MM.1S (cell line): ENCODE measurements at regions not wholly inside any gene's neighbourhood (a gene's known extent, or its start where the extent isn't known, plus 50 kb on each side); places are given as distances from the start of the nearest gene placed in this dataset.

ENCODE experiments used
- DNase-seq: peaks from one replicate; pipeline ENCODE4 v3.0.0-alpha.2; 2015
- H2AFZ ChIP-seq: fragments of 300-600 bp; sonication (generic); 2 replicates; pipeline ENCODE4 v1.6.0; 2016; ENCODE audit warnings: antibody characterized with exemption, low read length
- H3F3A ChIP-seq: fragments of 300-600 bp; sonication (generic); 2 replicates; pipeline ENCODE4 v1.6.1; 2016; ENCODE audit warnings: mild to moderate bottlenecking, antibody characterized with exemption, low read length, moderate library complexity, mixed read lengths; ENCODE audit not compliant: insufficient read depth
- H3K27ac ChIP-seq: fragments of 300-600 bp; sonication (generic); 2 replicates; pipeline ENCODE4 v1.5.1; 2016; ENCODE audit warnings: mild to moderate bottlenecking, low read length
- H3K27me3 ChIP-seq: fragments of 300-600 bp; sonication (generic); replicated peaks from 2 replicates; pipeline ENCODE4 v1.6.0; 2016; ENCODE audit warnings: low read length; ENCODE audit not compliant: insufficient read depth
- H3K36me3 ChIP-seq: fragments of 300-600 bp; sonication (generic); replicated peaks from 2 replicates; pipeline ENCODE4 v1.6.1; 2016; ENCODE audit warnings: mild to moderate bottlenecking, low read length, mixed read lengths; ENCODE audit not compliant: insufficient read depth
- H3K4me1 ChIP-seq: fragments of 300-600 bp; sonication (generic); 2 replicates; pipeline ENCODE4 v1.6.1; 2016; ENCODE audit warnings: low read length, mixed read lengths
- H3K4me2 ChIP-seq: fragments of 300-600 bp; sonication (generic); 2 replicates; pipeline ENCODE4 v1.6.0; 2016; ENCODE audit warnings: low read depth, low read length
- H3K4me3 ChIP-seq: fragments of 300-600 bp; sonication (generic); 2 replicates; pipeline ENCODE4 v1.5.1; 2016; ENCODE audit warnings: low read length, mixed read lengths
- H3K79me2 ChIP-seq: fragments of 300-600 bp; sonication (generic); 2 replicates; pipeline ENCODE4 v1.6.1; 2016; ENCODE audit warnings: mixed run types, low read length, mixed read lengths
- H3K9ac ChIP-seq: fragments of 300-600 bp; sonication (generic); 2 replicates; pipeline ENCODE4 v1.6.1; 2016; ENCODE audit warnings: low read length, mixed read lengths
- H3K9me2 ChIP-seq: fragments of 300-600 bp; sonication (generic); replicated peaks from 2 replicates; pipeline ENCODE4 v1.6.1; 2016; ENCODE audit warnings: mild to moderate bottlenecking, low read length, mixed read lengths; ENCODE audit not compliant: insufficient read depth
- H3K9me3 ChIP-seq: fragments of 300-600 bp; sonication (generic); replicated peaks from 2 replicates; pipeline ENCODE4 v1.6.1; 2016; ENCODE audit warnings: mild to moderate bottlenecking, low read length, mixed read lengths; ENCODE audit not compliant: insufficient read depth
- H4K20me1 ChIP-seq: fragments of 300-600 bp; sonication (generic); 2 replicates; pipeline ENCODE4 v1.6.1; 2016; ENCODE audit warnings: mild to moderate bottlenecking, low read length, moderate library complexity, mixed read lengths; ENCODE audit not compliant: insufficient read depth
- EZH2 ChIP-seq: fragments of 300-600 bp; sonication (generic); optimal IDR thresholded peaks from 2 replicates; pipeline ENCODE3; 2017; ENCODE audit warnings: low read depth, mild to moderate bottlenecking, antibody characterized with exemption, low read length, mixed read lengths
- EZH2phosphoT487 ChIP-seq: fragments of 300-600 bp; sonication (generic); IDR thresholded peaks from 2 replicates; pipeline ENCODE4 v1.6.1; 2018; ENCODE audit warnings: antibody characterized with exemption, low read length
- TF ChIP-seq, protein P1 (sequence below): fragments of 300-600 bp; sonication (generic); IDR thresholded peaks from 2 replicates; pipeline ENCODE4 v1.5.1; 2016; ENCODE audit warnings: antibody characterized with exemption, low read length, mixed read lengths

DNA sequence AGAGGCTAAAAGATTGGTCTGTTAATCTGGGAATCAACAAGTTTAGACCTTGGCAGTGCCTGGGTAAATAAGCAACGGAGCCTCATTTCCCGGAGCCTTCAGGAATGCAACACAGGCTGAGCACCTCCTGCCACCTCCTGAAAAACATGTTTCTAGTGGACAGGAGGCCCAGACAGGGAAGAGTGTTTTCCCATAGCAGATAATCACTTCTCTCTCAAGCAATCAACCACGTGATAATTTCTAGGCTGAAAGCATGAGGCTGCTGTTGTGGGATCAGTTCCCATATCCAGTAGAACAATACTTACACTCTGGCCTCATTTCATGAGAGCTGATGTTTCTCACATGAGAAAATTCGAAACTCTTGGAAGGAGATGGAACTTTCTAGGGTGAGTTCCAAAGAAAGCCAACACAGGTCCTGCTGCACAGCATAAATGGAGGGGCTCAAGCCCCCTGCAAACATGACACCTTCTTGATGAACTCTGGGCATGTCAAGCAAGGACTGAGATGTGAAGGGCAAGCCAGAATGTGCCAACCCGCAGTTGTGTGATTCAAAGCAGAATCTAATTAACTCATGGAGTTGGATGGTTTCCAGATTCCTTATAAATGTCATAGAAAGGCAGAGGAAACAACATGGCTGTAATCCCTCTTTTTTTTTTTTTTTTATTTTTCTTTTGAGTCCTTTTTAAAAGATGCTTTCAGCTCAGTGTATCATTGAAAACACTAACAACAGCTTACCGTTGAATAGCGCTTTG lies 228.5 kb upstream of the SESN3 start:
- Histone ChIP-seq H3K9me3 (no peaks in the 10 kb centered on the region), H3F3A (no peaks in the 10 kb centered on the region), H3K9me2 (no peaks in the 10 kb centered on the region), H3K4me3 (no peak overlapping the region), H3K4me2 (no peak overlapping the region), H3K36me3 (no peaks in the 10 kb centered on the region), H3K4me1 (peaks cover 6% of the 10 kb centered on the region; the same call in 1 of the 2 replicates), H2AFZ (no peak overlapping the region), H4K20me1 (no peaks in the 10 kb centered on the region), H3K9ac (no peak overlapping the region), H3K27me3 (no peaks in the 10 kb centered on the region), H3K79me2 (no peaks in the 10 kb centered on the region), H3K27ac (no peak overlapping the region)
- TF ChIP-seq EZH2phosphoT487: no peak
- TF ChIP-seq EZH2: no peak
- TF ChIP-seq, protein P1, sequence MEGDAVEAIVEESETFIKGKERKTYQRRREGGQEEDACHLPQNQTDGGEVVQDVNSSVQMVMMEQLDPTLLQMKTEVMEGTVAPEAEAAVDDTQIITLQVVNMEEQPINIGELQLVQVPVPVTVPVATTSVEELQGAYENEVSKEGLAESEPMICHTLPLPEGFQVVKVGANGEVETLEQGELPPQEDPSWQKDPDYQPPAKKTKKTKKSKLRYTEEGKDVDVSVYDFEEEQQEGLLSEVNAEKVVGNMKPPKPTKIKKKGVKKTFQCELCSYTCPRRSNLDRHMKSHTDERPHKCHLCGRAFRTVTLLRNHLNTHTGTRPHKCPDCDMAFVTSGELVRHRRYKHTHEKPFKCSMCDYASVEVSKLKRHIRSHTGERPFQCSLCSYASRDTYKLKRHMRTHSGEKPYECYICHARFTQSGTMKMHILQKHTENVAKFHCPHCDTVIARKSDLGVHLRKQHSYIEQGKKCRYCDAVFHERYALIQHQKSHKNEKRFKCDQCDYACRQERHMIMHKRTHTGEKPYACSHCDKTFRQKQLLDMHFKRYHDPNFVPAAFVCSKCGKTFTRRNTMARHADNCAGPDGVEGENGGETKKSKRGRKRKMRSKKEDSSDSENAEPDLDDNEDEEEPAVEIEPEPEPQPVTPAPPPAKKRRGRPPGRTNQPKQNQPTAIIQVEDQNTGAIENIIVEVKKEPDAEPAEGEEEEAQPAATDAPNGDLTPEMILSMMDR: no peak
- DNase-seq: no peak

DNA sequence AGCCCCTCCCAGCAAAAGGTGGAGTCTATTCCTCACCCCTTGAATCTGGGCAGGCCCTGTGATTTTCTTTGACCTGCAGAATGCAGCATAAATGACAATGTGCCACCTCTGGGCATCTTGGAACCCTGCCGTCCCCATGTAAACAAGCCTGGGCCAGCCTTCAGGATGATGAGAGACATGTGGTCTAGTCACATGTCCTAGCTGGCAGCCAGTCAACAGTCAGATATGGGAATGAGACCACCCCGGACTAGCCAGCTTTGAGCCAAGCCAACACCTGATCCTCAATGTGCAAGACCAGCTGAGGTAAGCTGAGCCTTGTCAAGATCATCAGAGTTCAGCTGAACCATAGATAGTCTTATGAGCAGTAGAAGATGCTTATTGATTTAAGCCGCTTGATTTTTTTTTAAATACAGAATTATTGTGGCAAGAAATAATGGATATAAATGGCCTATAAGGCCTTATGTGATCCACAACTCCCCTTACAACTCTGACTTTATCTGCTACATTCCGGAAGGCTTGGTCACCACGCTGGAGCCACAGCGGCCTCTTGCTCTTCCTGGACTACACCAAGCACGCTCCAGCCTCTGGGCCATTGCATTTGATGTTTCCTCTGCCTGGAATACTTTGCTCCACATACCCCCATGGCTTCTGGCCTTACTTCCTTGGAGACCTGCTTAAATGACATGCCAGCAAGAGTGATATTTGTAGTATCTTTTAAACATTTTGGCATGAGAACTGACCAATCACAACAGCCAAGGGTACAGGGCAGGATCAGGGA lies 225.9 kb upstream of the SESN3 start:
- Histone ChIP-seq H3K9me3 (no peaks in the 10 kb centered on the region), H2AFZ (no peak overlapping the region), H3K4me3 (no peak overlapping the region), H3K79me2 (no peaks in the 10 kb centered on the region), H3K36me3 (no peaks in the 10 kb centered on the region), H3K4me1 (peaks cover 6% of the 10 kb centered on the region; the same call in 1 of the 2 replicates), H3K4me2 (no peak overlapping the region), H3K27me3 (no peaks in the 10 kb centered on the region), H3K9me2 (no peaks in the 10 kb centered on the region), H3F3A (no peaks in the 10 kb centered on the region), H3K9ac (no peak overlapping the region), H3K27ac (no peak overlapping the region), H4K20me1 (no peaks in the 10 kb centered on the region)
- no peak for DNase-seq
- TF ChIP-seq EZH2 (no peak), EZH2phosphoT487 (no peak)
- TF ChIP-seq, protein P1: no peak

DNA sequence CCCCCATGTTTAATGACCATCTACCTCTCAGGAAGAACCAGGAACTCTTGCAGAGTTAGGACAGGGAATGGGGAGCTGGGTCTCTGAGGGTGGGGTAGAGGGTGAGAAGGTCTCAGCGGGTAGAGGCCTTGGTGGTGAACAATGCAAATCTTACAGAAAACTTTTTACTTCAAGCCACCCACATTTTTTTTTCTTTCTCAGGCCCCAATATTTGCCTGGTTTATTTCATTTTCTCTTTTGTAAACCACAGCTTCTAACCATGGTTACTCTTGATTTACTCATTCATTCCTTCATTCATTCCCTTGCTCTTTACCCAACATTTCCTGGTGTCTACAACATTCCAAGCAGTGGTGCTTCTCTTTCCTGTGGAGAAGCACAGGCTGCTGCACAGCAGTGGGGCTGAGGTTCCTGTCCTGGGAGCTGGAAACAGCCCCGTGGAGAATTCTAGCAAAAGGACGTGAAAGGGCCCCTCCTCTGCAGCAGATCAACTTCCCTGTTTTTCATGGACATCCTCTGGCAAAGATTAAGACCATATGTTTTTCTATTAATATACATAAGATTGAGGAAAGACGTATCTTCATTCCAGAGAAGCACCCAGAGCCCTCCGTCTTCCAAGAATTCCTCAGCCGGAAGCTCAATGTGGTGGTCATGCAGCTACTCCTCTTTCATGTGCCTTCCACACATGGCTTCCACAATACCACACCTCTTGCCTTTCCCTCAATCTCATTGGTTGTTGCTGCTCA lies 224.4 kb upstream of the SESN3 start:
- Histone ChIP-seq H3K9me2 (no peaks in the 10 kb centered on the region), H3K9ac (no peak overlapping the region), H3K4me3 (no peak overlapping the region), H3K4me1 (no peaks in the 10 kb centered on the region), H3K4me2 (no peak overlapping the region), H3K36me3 (no peaks in the 10 kb centered on the region), H2AFZ (no peak overlapping the region), H3K27me3 (no peaks in the 10 kb centered on the region), H4K20me1 (no peaks in the 10 kb centered on the region), H3F3A (no peaks in the 10 kb centered on the region), H3K9me3 (no peaks in the 10 kb centered on the region), H3K79me2 (no peaks in the 10 kb centered on the region), H3K27ac (no peak overlapping the region)
- no peak for TF ChIP-seq EZH2
- TF ChIP-seq EZH2phosphoT487: no peak
- no peak for DNase-seq
